Endothelial cell of umbilical vein (primary cell): ENCODE measurements at regions not wholly inside any gene's neighbourhood (a gene's known extent, or its start where the extent isn't known, plus 50 kb on each side); places are given as distances from the start of the nearest gene placed in this dataset.

ENCODE experiments used
- BruUV-seq: library from RNA; stranded (reverse); fragments of 400-500 nt; replicated peaks from 2 replicates; lab custom pipeline; 2021; lab: Mats Ljungman, UMichigan
- CTCF ChIA-PET: fragments of 300-600, 350-600 bp; sonication (Branson Sonifier 250); formaldehyde crosslinking; loops from one replicate; lab custom pipeline; 2021; ENCODE audit warnings: antibody characterized with exemption, inconsistent platforms; lab: Charles Lee
- POLR2A ChIA-PET: fragments of 300-600, 350-600 bp; sonication (Branson Sonifier 250); formaldehyde crosslinking; loops from one replicate; lab custom pipeline; 2021; ENCODE audit warnings: antibody characterized with exemption, inconsistent platforms; lab: Charles Lee
- DNase-seq: peaks from one replicate; pipeline ENCODE4 v3.0.0-alpha.2; 2011; ENCODE audit warnings: low read depth, low spot score
- FAIRE-seq: peaks from 2 replicates; lab custom pipeline; 2011; peaks lifted over from hg19 to GRCh38; lab: Jason Lieb, UNC
- H2AFZ ChIP-seq: 2 replicates; pipeline ENCODE4 v1.6.0; 2012; ENCODE audit warnings: low read depth, low read length, control low read depth, inconsistent platforms
- H3K27ac ChIP-seq: 2 replicates; pipeline ENCODE4 v1.5.1; 2011; ENCODE audit warnings: low read depth, mild to moderate bottlenecking, control low read depth, low read length, moderate library complexity; ENCODE audit not compliant: insufficient read depth
- H3K27me3 ChIP-seq, 2 experiments: 2 replicates each; pipeline versions ENCODE4 v1.6.0 to v1.6.1; 2011; ENCODE audit warnings: low read length in 2 of 2, mixed read lengths in 1 of 2; ENCODE audit not compliant: control insufficient read depth in 2 of 2, insufficient read depth in 2 of 2
- H3K36me3 ChIP-seq, 2 experiments: 2 replicates in 1 of 2; 3 replicates in 1 of 2; pipeline ENCODE4 v1.5.1; 2011; ENCODE audit warnings: low read length in 2 of 2, mild to moderate bottlenecking in 1 of 2, moderate library complexity in 1 of 2; ENCODE audit not compliant: control insufficient read depth in 2 of 2, insufficient read depth in 2 of 2; ENCODE audit errors: extremely low read depth in 1 of 2
- H3K4me1 ChIP-seq: 3 replicates; pipeline ENCODE4 v1.5.1; 2011; ENCODE audit warnings: mild to moderate bottlenecking, low read length; ENCODE audit not compliant: control insufficient read depth, insufficient read depth; ENCODE audit errors: extremely low read depth
- H3K4me2 ChIP-seq: 2 replicates; pipeline ENCODE4 v1.6.1; 2011; ENCODE audit warnings: low read length, control low read depth, mixed read lengths; ENCODE audit not compliant: insufficient read depth
- H3K4me3 ChIP-seq, 3 experiments: fragments of 200-600 bp in 1 of 3; sonication (generic), shearing (Covaris generic) in 1 of 3; replicated peaks in 1 of 3; 2 replicates each; pipeline ENCODE4 v1.5.1; 2011 to 2016; ENCODE audit warnings: control low read depth in 3 of 3, low read length in 3 of 3, mild to moderate bottlenecking in 2 of 3, inconsistent platforms in 1 of 3, low read depth in 1 of 3, moderate library complexity in 1 of 3; ENCODE audit not compliant: insufficient read depth in 1 of 3
- H3K79me2 ChIP-seq: 2 replicates; pipeline ENCODE4 v1.6.0; 2012; ENCODE audit warnings: low read length, inconsistent platforms; ENCODE audit not compliant: control insufficient read depth, insufficient read depth
- H3K9ac ChIP-seq: replicated peaks from 2 replicates; pipeline ENCODE3; 2011; ENCODE audit warnings: low read length, control low read depth; ENCODE audit not compliant: insufficient read depth; ENCODE audit errors: extremely low read depth
- H3K9me1 ChIP-seq: replicated peaks from 3 replicates; pipeline ENCODE4 v1.6.0; 2011; ENCODE audit warnings: mild to moderate bottlenecking, low read length; ENCODE audit not compliant: control insufficient read depth, insufficient read depth; ENCODE audit errors: extremely low read depth
- H3K9me3 ChIP-seq: replicated peaks from 2 replicates; pipeline ENCODE4 v1.5.1; 2012; ENCODE audit warnings: low read length, inconsistent platforms; ENCODE audit not compliant: control insufficient read depth, insufficient read depth
- H4K20me1 ChIP-seq: replicated peaks from 2 replicates; pipeline ENCODE3; 2011; ENCODE audit warnings: mild to moderate bottlenecking, low read length; ENCODE audit not compliant: control insufficient read depth, insufficient read depth; ENCODE audit errors: extremely low read depth
- CTCF ChIP-seq, 2 donors: IDR thresholded peaks; 1 replicate in 1 of 2; 2 replicates in 1 of 2; pipeline ENCODE4 v1.5.1; 2011; ENCODE audit warnings: low read length in 2 of 2, mild to moderate bottlenecking in 2 of 2, moderate library complexity in 2 of 2, control low read depth in 1 of 2, inconsistent platforms in 1 of 2, low read depth in 1 of 2; ENCODE audit not compliant: insufficient read depth in 1 of 2; ENCODE audit errors: extremely low read depth in 1 of 2
- EZH2 ChIP-seq: IDR thresholded peaks from 2 replicates; pipeline ENCODE4 v1.6.1; 2012; ENCODE audit warnings: borderline replicate concordance, low read depth, mild to moderate bottlenecking, moderate library complexity, low read length, inconsistent platforms; ENCODE audit not compliant: severe bottlenecking
- FOS ChIP-seq: IDR thresholded peaks from 2 replicates; pipeline ENCODE4 v1.6.1; 2011; ENCODE audit warnings: mild to moderate bottlenecking, low read length, moderate library complexity, borderline replicate concordance; ENCODE audit not compliant: insufficient read depth
- GATA2 ChIP-seq: IDR thresholded peaks from 2 replicates; pipeline ENCODE4 v1.7.0; 2011; ENCODE audit warnings: low read depth, mild to moderate bottlenecking, moderate library complexity, mixed read lengths, low read length; ENCODE audit not compliant: insufficient read length, insufficient read depth
- JUN ChIP-seq: IDR thresholded peaks from 2 replicates; pipeline ENCODE4 v1.6.1; 2011; ENCODE audit warnings: borderline replicate concordance, low read depth; ENCODE audit not compliant: insufficient read length, insufficient read depth
- MAX ChIP-seq: IDR thresholded peaks from 2 replicates; pipeline ENCODE4 v1.6.1; 2011; ENCODE audit not compliant: insufficient read depth, insufficient read length
- MYC ChIP-seq: IDR thresholded peaks from one replicate; pipeline ENCODE4 v1.6.1; 2011; ENCODE audit warnings: mild to moderate bottlenecking, low read depth, low read length
- POLR2A ChIP-seq: IDR thresholded peaks from 2 replicates; pipeline ENCODE4 v1.6.1; 2012; ENCODE audit warnings: low read depth, mild to moderate bottlenecking, control low read depth, low read length
- POLR2AphosphoS5 ChIP-seq: IDR thresholded peaks from 2 replicates; pipeline ENCODE4 v1.6.1; 2012; ENCODE audit warnings: low read depth, mild to moderate bottlenecking, control low read depth, low read length, moderate library complexity; ENCODE audit not compliant: insufficient read depth
- dilution Hi-C: fragments of 300-500 bp; cut with MboI; formaldehyde crosslinking; loops from one replicate; pipeline ENCODE4 v1.15.0; 2019; ENCODE audit warnings: low sequenced_read_pairs; ENCODE audit not compliant: extremely low pct_ligation_motif_present
- intact Hi-C: fragments of 100-400 bp; cut with micrococcal nuclease; formaldehyde crosslinking; loops from one replicate; pipeline ENCODE4 v1.10.0; 2022

DNA sequence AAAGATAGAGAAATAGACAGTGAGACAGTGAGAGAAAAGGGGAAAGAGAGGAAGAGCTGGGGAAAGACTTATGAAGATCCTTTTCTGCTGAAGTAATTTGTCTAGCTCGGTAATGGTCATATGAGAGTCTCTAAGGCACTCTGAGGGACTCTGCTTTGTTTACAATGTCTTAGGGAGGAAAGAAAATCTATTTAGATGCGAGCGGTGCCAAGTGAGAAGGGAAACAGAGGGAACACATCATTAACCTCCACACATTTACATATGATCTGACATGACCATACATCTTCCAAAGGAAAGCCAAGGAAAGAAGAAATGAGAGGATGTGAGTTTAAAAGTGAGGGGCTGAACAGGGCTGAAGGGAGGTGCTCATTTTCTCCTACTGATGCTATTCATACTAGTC, 862.3 kb upstream of the CITED2 start:
- no peaks in the 10 kb centered on the region for H3K27me3 ChIP-seq
- intact Hi-C loops: no loop called here
- ChIA-PET POLR2A (no interaction called here), CTCF (no interaction called here)
- no peak for DNase-seq
- no peaks in the 10 kb centered on the region for H3K9me1 ChIP-seq
- BruUV-seq: no TSS peak
- H3K4me1 ChIP-seq: no peaks in the 10 kb centered on the region
- H3K36me3 ChIP-seq: no peaks in the 10 kb centered on the region
- no peak overlapping the region for H3K4me3 ChIP-seq
- no peak overlapping the region for H3K27ac ChIP-seq
- no peak overlapping the region for H3K9ac ChIP-seq
- FAIRE-seq: no peak
- H2AFZ ChIP-seq: no peak overlapping the region
- H4K20me1 ChIP-seq: no peaks in the 10 kb centered on the region
- H3K4me2 ChIP-seq: no peak overlapping the region
- dilution Hi-C loops: no loop called here
- H3K9me3 ChIP-seq: no peaks in the 10 kb centered on the region
- TF ChIP-seq MAX: no peak
- no peak for TF ChIP-seq EZH2
- no peak for TF ChIP-seq POLR2AphosphoS5
- TF ChIP-seq GATA2: no peak
- TF ChIP-seq JUN: no peak
- no peak for TF ChIP-seq POLR2A
- no peak for TF ChIP-seq MYC
- H3K79me2 ChIP-seq: no peaks in the 10 kb centered on the region

DNA sequence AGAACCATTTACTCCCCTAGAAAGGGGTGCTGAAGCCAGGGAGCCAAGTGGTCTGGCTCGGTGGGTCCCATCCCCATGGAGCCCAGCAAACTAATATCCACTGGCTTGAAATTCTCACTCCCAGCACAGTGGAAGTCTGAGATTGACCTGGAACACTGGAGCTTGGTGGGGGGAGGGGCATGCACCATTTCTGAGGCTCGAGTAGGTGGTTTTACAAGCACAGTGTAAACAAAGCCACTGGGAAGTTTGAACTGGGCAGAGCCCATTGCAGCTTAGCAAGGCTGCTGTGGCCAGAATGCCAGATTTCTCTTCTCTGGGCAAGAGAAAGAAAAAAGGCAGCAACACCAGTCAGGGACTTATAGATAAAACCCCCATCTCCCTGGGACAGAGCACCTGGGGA, 855.8 kb upstream of the CITED2 start:
- H4K20me1 ChIP-seq: no peaks in the 10 kb centered on the region
- ChIA-PET CTCF (no interaction called here), POLR2A (no interaction called here)
- H3K9me1 ChIP-seq: no peaks in the 10 kb centered on the region
- no peak overlapping the region for H3K9ac ChIP-seq
- no peak overlapping the region for H3K27ac ChIP-seq
- dilution Hi-C loops (no loop called here), intact Hi-C loops (no loop called here)
- H2AFZ ChIP-seq: no peak overlapping the region
- H3K9me3 ChIP-seq: no peaks in the 10 kb centered on the region
- TF ChIP-seq EZH2 (no peak), POLR2AphosphoS5 (no peak), JUN (no peak), CTCF (IDR thresholded peaks at IDR 0.05; ENCODE audit: extremely low read depth in 1 of 2, insufficient read depth in 1 of 2, low read depth in 1 of 2, low read length in 2 of 2) (no peak), MYC (no peak), POLR2A (no peak), GATA2 (no peak), FOS (no peak), MAX (no peak)
- BruUV-seq: no TSS peak
- H3K4me2 ChIP-seq: no peak overlapping the region
- peaks cover 14% of the 10 kb centered on the region for H3K4me1 ChIP-seq
- H3K79me2 ChIP-seq: no peaks in the 10 kb centered on the region
- no peak overlapping the region for H3K4me3 ChIP-seq
- no peaks in the 10 kb centered on the region for H3K36me3 ChIP-seq
- DNase-seq (no peak), FAIRE-seq (no peak)
- H3K27me3 ChIP-seq: no peaks in the 10 kb centered on the region
